ENCODE measurements at regions not wholly inside any gene's neighbourhood (a gene's known extent, or its start where the extent isn't known, plus 50 kb on each side); places are given as distances from the start of the nearest gene placed in this dataset.

GRCh38 chr16:50879873-50880695 lies 138.2 kb downstream of the CYLD start:
- DNase-seq (ENCODE audit: low read depth) = no peak

GRCh38 chr16:50878966-50879615 lies 137.2 kb downstream of the CYLD start:
- DNase-seq (ENCODE audit: low read depth) = no peak

- DNase-seq (ENCODE audit: low read depth) = no peak
Observed at GRCh38 chr16:50878536-50878935, 136.7 kb downstream of the CYLD start.

- DNase-seq (ENCODE audit: low read depth) = no peak
Observed at GRCh38 chr16:50876263-50876662, 134.4 kb downstream of the CYLD start.

GRCh38 chr16:50868577-50868976 lies 126.7 kb downstream of the CYLD start:
- DNase-seq (ENCODE audit: low read depth) = no peak

GRCh38 chr16:50866806-50867205 lies 124.9 kb downstream of the CYLD start:
- DNase-seq (ENCODE audit: low read depth) = no peak

DNA sequence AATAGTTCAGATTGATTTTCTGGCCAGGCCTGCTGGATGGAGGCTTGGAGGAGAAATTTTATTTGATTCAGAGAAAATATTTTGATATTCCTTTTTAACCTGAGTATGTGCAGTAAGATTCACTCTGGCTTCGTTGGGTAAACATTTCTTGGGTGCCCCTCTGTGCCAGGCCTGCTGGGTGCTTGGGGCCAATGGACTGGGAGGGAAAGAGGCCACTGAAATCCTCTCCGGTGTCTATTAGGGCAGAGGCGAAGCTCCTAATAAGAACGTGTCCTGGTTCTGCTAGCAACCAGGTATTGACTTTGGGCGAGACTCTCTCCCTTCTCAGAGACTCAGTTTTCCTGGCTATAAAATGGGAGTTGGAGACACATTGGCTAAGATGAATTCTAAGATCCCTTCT lies 122.5 kb downstream of the CYLD start:
- DNase-seq (ENCODE audit: low read depth) = no peak

GRCh38 chr16:50863644-50864144 lies 121.8 kb downstream of the CYLD start:
- DNase-seq (ENCODE audit: low read depth) = no peak

DNA sequence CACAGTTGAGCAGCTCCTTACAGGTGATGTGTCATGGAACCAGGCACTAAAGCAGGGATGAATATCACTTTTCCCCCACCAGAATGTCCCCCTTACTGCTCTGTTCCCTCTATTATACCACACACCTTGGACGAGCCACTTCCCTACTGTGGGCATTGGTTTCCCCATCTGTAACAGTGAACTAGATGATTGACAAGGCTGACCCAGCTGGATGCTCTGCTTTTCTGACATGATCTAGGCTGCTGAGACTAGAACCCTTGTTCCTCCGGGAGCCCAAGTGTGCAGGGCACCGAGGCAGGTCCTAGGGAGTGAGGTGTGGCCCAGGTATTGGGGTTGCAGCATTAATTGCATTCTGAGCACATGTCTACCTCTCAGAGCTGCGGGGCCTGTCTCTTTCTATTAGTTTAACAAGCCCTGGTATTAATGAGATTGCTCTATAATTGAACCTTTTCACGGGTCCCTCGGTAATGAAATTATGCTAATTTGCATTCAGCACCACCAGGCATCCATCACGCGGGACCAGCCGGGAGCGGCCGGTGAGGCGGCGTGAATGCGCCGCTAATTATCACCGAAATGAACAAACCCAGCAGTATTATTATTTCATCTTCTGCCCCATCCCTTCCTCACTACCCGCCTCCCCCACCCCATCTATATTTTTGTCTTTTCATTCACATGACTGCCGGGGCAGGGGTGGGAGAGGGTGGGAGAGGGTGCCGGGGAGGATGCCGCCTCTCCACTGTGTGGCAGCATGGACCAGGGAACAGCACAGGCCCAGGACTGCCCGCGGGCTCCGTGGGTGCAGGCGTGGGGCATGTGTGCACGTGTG lies 121.1 kb downstream of the CYLD start:
- no peak for DNase-seq (ENCODE audit: low read depth)

DNA sequence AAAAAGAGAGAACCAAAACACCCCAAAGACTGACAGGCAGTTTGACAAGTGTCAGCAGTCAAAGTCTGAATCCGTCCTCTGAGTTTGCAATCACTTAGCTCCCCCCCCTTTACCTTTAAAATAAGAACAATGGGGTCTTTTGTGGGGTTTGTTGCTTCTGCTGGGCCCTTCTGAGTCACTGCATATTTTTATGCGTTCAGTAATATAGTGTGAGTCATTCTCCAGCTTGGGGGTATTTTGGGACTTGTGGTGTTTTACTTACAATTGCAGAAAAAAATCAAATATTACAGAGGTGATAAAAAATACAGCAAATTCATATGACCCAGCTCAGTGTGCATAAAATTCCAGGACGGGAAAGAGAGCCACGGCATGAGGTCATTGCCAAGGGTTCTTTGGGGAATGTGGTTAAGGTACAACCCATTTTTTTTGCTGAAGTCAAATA lies 120.1 kb downstream of the CYLD start:
- peak; percentile 89 for DNase-seq (ENCODE audit: low read depth)

DNA sequence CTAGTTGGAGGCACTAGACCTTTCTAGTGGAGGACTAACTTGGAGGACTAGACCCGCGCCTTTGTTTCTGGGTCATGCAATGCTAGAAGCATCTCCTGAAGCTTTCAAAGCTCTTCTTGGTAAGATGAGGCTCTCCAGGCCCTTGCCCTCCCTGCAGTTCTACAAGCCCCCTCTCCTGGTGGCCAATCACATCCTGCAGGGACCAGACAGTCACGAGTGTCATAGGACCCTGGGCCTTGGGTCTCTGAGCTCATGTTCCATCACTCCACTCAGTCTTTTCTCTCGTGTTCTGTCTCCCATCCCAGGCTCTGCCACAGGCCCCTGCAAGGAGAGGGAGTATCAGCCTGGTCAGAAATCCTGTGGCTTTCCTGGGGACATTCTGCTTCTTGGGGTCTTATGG lies 119.6 kb downstream of the CYLD start:
- DNase-seq (ENCODE audit: low read depth) = no peak

DNA sequence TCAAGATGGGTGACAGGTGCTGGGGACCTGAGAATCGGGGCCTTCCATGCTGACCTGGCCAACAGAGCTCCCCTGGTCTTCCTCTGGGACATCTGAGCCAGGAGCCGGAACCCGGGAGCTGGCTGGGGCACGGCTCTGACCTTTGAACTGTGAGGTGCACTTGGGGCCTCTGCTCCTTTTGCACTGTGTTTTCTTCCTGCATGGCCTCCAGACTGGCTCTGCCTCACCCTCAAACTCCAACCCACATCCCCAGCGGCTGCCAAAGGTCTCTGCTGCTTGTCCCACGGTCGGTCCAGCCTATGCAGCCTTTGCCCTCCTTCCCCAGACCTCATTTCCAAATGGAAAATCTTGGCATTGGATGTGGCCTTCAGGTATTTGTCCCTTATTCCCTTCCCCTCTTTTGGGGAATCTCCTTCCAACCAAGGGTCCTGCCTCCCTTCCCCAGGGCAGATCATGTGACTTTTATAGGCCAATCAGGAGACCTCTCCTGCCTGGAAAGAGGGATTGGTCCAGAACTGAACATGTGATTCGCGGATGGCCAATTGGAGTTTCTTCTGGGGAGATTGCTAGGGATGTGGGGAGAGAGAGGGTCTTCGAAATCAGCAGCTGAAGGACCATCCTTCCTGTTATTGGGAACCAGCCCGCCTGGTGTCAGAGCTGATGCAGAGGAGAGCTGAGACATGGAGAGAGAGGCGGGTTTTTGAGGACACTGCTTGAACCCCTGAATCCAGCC lies 117.9 kb downstream of the CYLD start:
- DNase-seq (ENCODE audit: low read depth) = no peak

- DNase-seq (ENCODE audit: low read depth) = no peak
Observed at GRCh38 chr16:50858877-50859627, 117.2 kb downstream of the CYLD start.

GRCh38 chr16:50858376-50858775 lies 116.5 kb downstream of the CYLD start:
- DNase-seq (ENCODE audit: low read depth) = no peak

- no peak for DNase-seq (ENCODE audit: low read depth)
Observed at GRCh38 chr16:50857881-50858280, 116.0 kb downstream of the CYLD start.

- DNase-seq (ENCODE audit: low read depth) = no peak
Observed at GRCh38 chr16:50856991-50857390, 115.1 kb downstream of the CYLD start.

DNA sequence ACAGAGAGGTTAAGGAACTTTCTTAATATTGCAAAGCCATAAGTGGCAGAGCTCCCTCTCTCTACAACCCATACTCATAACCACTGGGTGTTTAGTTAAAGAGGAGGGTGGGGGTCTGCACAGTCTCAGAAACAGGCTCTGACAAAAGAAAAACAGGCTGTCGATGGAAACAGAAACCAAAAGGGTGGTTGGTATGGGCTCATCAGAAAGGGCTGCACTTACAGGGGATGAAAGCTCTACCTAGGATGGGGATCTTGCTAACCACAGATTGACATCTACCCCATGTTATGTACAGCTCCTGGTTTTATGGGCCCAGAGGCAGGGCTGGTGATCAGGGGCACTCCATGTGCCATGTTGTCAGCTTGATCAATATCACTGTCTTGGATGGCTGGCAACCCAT lies 111.4 kb downstream of the CYLD start:
- no peak for DNase-seq (ENCODE audit: low read depth)

Measured in ELR (cell line).